Keratinocyte (primary cell): ENCODE measurements at regions not wholly inside any gene's neighbourhood (a gene's known extent, or its start where the extent isn't known, plus 50 kb on each side); places are given as distances from the start of the nearest gene placed in this dataset.

Experiments used
- CTCF ChIP-seq, 3 experiments: IDR thresholded peaks in 1 of 3; conservative IDR thresholded peaks in 1 of 3; optimal IDR thresholded peaks in 1 of 3; 2 replicates in 2 of 3; 3 replicates in 1 of 3; pipeline versions ENCODE3 to v1.5.1; 2011; ENCODE audit warnings: low read length in 3 of 3, mild to moderate bottlenecking in 3 of 3, moderate library complexity in 2 of 3, control low read depth in 1 of 3, inconsistent platforms in 1 of 3; ENCODE audit not compliant: insufficient read depth in 2 of 3; ENCODE audit errors: extremely low read depth in 1 of 3
- EZH2 ChIP-seq: IDR thresholded peaks from one replicate; pipeline ENCODE4 v1.6.1; 2012; ENCODE audit warnings: inconsistent platforms, mild to moderate bottlenecking, low read length, moderate library complexity

- no peak for TF ChIP-seq CTCF (optimal IDR thresholded peaks at IDR 0.05 in 1 of 3, IDR thresholded peaks at IDR 0.05 in 1 of 3, conservative IDR thresholded peaks at IDR 0.05 in 1 of 3; ENCODE audit: extremely low read depth in 1 of 3, insufficient read depth in 2 of 3, low read length in 3 of 3)
- TF ChIP-seq EZH2, result no peak
Measured at GRCh38 chr12:5187136-5187535, 143.5 kb downstream of the KCNA5 start.
